PC-3 (cell line): ENCODE measurements at regions not wholly inside any gene's neighbourhood (a gene's known extent, or its start where the extent isn't known, plus 50 kb on each side); places are given as distances from the start of the nearest gene placed in this dataset.

Source experiments
- ATAC-seq: fragments of 200-7000 bp; cut with Tn5 transposase; 2 replicates; pipeline ENCODE4 v1.9.1; 2020; ENCODE audit warnings: mild to moderate bottlenecking, moderate library complexity
- BruUV-seq: library from RNA; stranded (reverse); fragments of 400-500 nt; replicated peaks from 2 replicates; lab custom pipeline; 2021; lab: Mats Ljungman, UMichigan
- CTCF ChIA-PET: fragments of 300-600 bp; sonication (Branson Sonifier 250); formaldehyde crosslinking; loops from one replicate; lab custom pipeline; 2022; ENCODE audit warnings: antibody characterized with exemption; lab: Charles Lee
- POLR2A ChIA-PET: fragments of 300-600 bp; sonication (Branson Sonifier 250); formaldehyde crosslinking; loops from one replicate; lab custom pipeline; 2022; ENCODE audit warnings: antibody characterized with exemption; ENCODE audit not compliant: unreplicated experiment; lab: Charles Lee
- DNase-seq: peaks from one replicate; pipeline ENCODE4 v3.0.0-alpha.2; 2015
- H2AFZ ChIP-seq: fragments of 300-600 bp; sonication (generic); 2 replicates; pipeline ENCODE4 v1.6.0; 2016; ENCODE audit warnings: antibody characterized with exemption, low read length
- H3F3A ChIP-seq: fragments of 300-600 bp; sonication (generic); one replicate; pipeline ENCODE4 v1.6.0; 2017; ENCODE audit warnings: antibody characterized with exemption, low read length, control low read depth, mild to moderate bottlenecking; ENCODE audit not compliant: unreplicated experiment
- H3K27ac ChIP-seq: fragments of 300-600 bp; sonication (generic); 2 replicates; pipeline ENCODE4 v1.5.1; 2016; ENCODE audit warnings: mild to moderate bottlenecking, low read length
- H3K27me3 ChIP-seq: fragments of 300-600 bp; sonication (generic); 2 replicates; pipeline ENCODE4 v1.6.1; 2016; ENCODE audit warnings: low read length, mixed read lengths
- H3K36me3 ChIP-seq: fragments of 300-600 bp; sonication (generic); 2 replicates; pipeline ENCODE4 v1.6.1; 2016; ENCODE audit warnings: low read depth, mixed run types, low read length, mixed read lengths
- H3K4me1 ChIP-seq: fragments of 300-600 bp; sonication (generic); 2 replicates; pipeline ENCODE4 v1.5.1; 2016; ENCODE audit warnings: low read length; ENCODE audit not compliant: insufficient read depth
- H3K4me2 ChIP-seq: fragments of 300-600 bp; sonication (generic); 2 replicates; pipeline ENCODE4 v1.6.0; 2016; ENCODE audit warnings: low read length
- H3K4me3 ChIP-seq: fragments of 300-600 bp; sonication (generic); 2 replicates; pipeline ENCODE4 v1.5.1; 2016; ENCODE audit warnings: mild to moderate bottlenecking, low read length, mixed read lengths
- H3K79me2 ChIP-seq: fragments of 300-600 bp; sonication (generic); 2 replicates; pipeline ENCODE4 v1.6.1; 2017; ENCODE audit warnings: low read length, mixed read lengths
- H3K9ac ChIP-seq: fragments of 300-600 bp; sonication (generic); 2 replicates; pipeline ENCODE4 v1.6.0; 2016; ENCODE audit warnings: mild to moderate bottlenecking, low read length
- H3K9me2 ChIP-seq: fragments of 300-600 bp; sonication (generic); replicated peaks from 2 replicates; pipeline ENCODE4 v1.6.1; 2016; ENCODE audit warnings: mixed run types, low read length, mixed read lengths
- H3K9me3 ChIP-seq: fragments of 300-600 bp; sonication (generic); 2 replicates; pipeline ENCODE4 v1.6.1; 2016; ENCODE audit warnings: low read length, mixed read lengths
- H4K20me1 ChIP-seq: fragments of 300-600 bp; sonication (generic); 2 replicates; pipeline ENCODE4 v1.6.1; 2016; ENCODE audit warnings: low read length, mixed read lengths
- CTCF ChIP-seq: fragments of 300-600 bp; sonication (generic); conservative IDR thresholded peaks from 2 replicates; pipeline ENCODE4 v1.5.1; 2017; ENCODE audit warnings: antibody characterized with exemption, low read depth, mild to moderate bottlenecking, low read length
- EZH2 ChIP-seq: fragments of 300-600 bp; sonication (generic); IDR thresholded peaks from one replicate; pipeline ENCODE4 v1.6.1; 2017; ENCODE audit warnings: antibody characterized with exemption, mild to moderate bottlenecking, low read length; ENCODE audit not compliant: unreplicated experiment
- EZH2phosphoT487 ChIP-seq: fragments of 300-600 bp; sonication (generic); IDR thresholded peaks from 2 replicates; pipeline ENCODE4 v1.6.1; 2018; ENCODE audit warnings: mild to moderate bottlenecking, antibody characterized with exemption, low read length, borderline replicate concordance
- intact Hi-C: fragments of 100-400 bp; cut with micrococcal nuclease; formaldehyde crosslinking; loops from 2 replicates; pipeline ENCODE4 v1.9.0; 2023

- CTCF ChIA-PET = interaction anchor here (0.5 kb wide), 1 partner anchor 84 kb away, joined by 9 read pairs; no protein-coding TSS in a partner anchor
- H3K27ac ChIP-seq = no peak overlapping the region
- H3K9ac ChIP-seq = no peak overlapping the region
- DNase-seq (no peak), ATAC-seq (no peak)
- no peaks in the 10 kb centered on the region for H3F3A ChIP-seq
- H3K27me3 ChIP-seq = peaks cover 16% of the 10 kb centered on the region
- TF ChIP-seq EZH2 (no peak), EZH2phosphoT487 (no peak), CTCF (no peak)
- POLR2A ChIA-PET = no interaction called here
- H3K4me1 ChIP-seq = no peaks in the 10 kb centered on the region
- no peaks in the 10 kb centered on the region for H3K79me2 ChIP-seq
- H2AFZ ChIP-seq = no peak overlapping the region
- peaks cover 8% of the 10 kb centered on the region for H3K9me3 ChIP-seq
- no peaks in the 10 kb centered on the region for H3K9me2 ChIP-seq
- no peak overlapping the region for H3K4me3 ChIP-seq
- no TSS peak for BruUV-seq
- H3K4me2 ChIP-seq = no peak overlapping the region
- H3K36me3 ChIP-seq = no peaks in the 10 kb centered on the region
- 0 out of 2 replicates have a peak, but pooled peaks cover 2% of the 10 kb centered on the region for H4K20me1 ChIP-seq
- intact Hi-C loops = no loop called here
Observed at GRCh38 chr14:28820677-28821076, 54.1 kb downstream of the FOXG1 start.

GRCh38 chr14:28821993-28822392, 55.4 kb downstream of the FOXG1 start:
- intact Hi-C loops = no loop called here
- no peaks in the 10 kb centered on the region for H3K9me2 ChIP-seq
- 0 out of 2 replicates have a peak, but pooled peaks cover 2% of the 10 kb centered on the region for H4K20me1 ChIP-seq
- DNase-seq = no peak
- H3K36me3 ChIP-seq = no peaks in the 10 kb centered on the region
- TF ChIP-seq CTCF (no peak), EZH2 (no peak), EZH2phosphoT487 (no peak)
- H3K9me3 ChIP-seq = peaks cover 8% of the 10 kb centered on the region
- H3F3A ChIP-seq = no peaks in the 10 kb centered on the region
- no peaks in the 10 kb centered on the region for H3K79me2 ChIP-seq
- BruUV-seq = no TSS peak
- POLR2A ChIA-PET = no interaction called here
- no peak overlapping the region for H2AFZ ChIP-seq
- H3K9ac ChIP-seq = no peak overlapping the region
- peaks cover 23% of the 10 kb centered on the region for H3K27me3 ChIP-seq
- H3K27ac ChIP-seq = no peak overlapping the region
- H3K4me2 ChIP-seq = no peak overlapping the region
- no peaks in the 10 kb centered on the region for H3K4me1 ChIP-seq
- no peak overlapping the region for H3K4me3 ChIP-seq
- CTCF ChIA-PET = no interaction called here
- ATAC-seq = no peak

GRCh38 chr14:28823245-28823644, 56.7 kb downstream of the FOXG1 start:
- ATAC-seq (no peak), DNase-seq (no peak)
- H4K20me1 ChIP-seq = 0 out of 2 replicates have a peak, but pooled peaks cover 2% of the 10 kb centered on the region
- ChIA-PET POLR2A (no interaction called here), CTCF (no interaction called here)
- no peak overlapping the region for H3K4me3 ChIP-seq
- intact Hi-C loops = no loop called here
- no peaks in the 10 kb centered on the region for H3K9me2 ChIP-seq
- no TSS peak for BruUV-seq
- no peak overlapping the region for H3K27ac ChIP-seq
- H3K9me3 ChIP-seq = peaks cover 8% of the 10 kb centered on the region
- no peaks in the 10 kb centered on the region for H3K36me3 ChIP-seq
- H2AFZ ChIP-seq = no peak overlapping the region
- TF ChIP-seq CTCF (no peak), EZH2phosphoT487 (no peak), EZH2 (no peak)
- no peaks in the 10 kb centered on the region for H3K4me1 ChIP-seq
- no peaks in the 10 kb centered on the region for H3F3A ChIP-seq
- H3K4me2 ChIP-seq = no peak overlapping the region
- H3K9ac ChIP-seq = no peak overlapping the region
- no peaks in the 10 kb centered on the region for H3K79me2 ChIP-seq
- peaks cover 35% of the 10 kb centered on the region for H3K27me3 ChIP-seq
